ENCODE measurements at regions not wholly inside any gene's neighbourhood (a gene's known extent, or its start where the extent isn't known, plus 50 kb on each side); places are given as distances from the start of the nearest gene placed in this dataset.

- no peak for DNase-seq
- intact Hi-C loops (cut with DNase I): no loop called here
- ATAC-seq (ENCODE audit: poor library complexity): no peak
These were observed 247.6 kb upstream of the SOX2 start for GRCh38 chr3:181464033-181464694.

GRCh38 chr3:181461381-181461780, 250.3 kb upstream of the SOX2 start:
- intact Hi-C loops (cut with DNase I): no loop called here
- DNase-seq (no peak), ATAC-seq (ENCODE audit: poor library complexity) (no peak)

GRCh38 chr3:181459516-181459915, 252.2 kb upstream of the SOX2 start:
- DNase-seq: no peak
- intact Hi-C loops (cut with DNase I): no loop called here
- ATAC-seq (ENCODE audit: poor library complexity): no peak

GRCh38 chr3:181458857-181459256, 252.9 kb upstream of the SOX2 start:
- intact Hi-C loops (cut with DNase I): no loop called here
- no peak for DNase-seq
- ATAC-seq (ENCODE audit: poor library complexity): no peak

- intact Hi-C loops (cut with DNase I): no loop called here
- no peak for ATAC-seq (ENCODE audit: poor library complexity)
- no peak for DNase-seq
These were observed 254.0 kb upstream of the SOX2 start for GRCh38 chr3:181457756-181458155.

GRCh38 chr3:181457190-181457589, 254.5 kb upstream of the SOX2 start:
- DNase-seq: no peak
- intact Hi-C loops (cut with DNase I): no loop called here
- ATAC-seq (ENCODE audit: poor library complexity): no peak

- ATAC-seq (ENCODE audit: poor library complexity): no peak
- intact Hi-C loops (cut with DNase I): no loop called here
These were observed 256.4 kb upstream of the SOX2 start for GRCh38 chr3:181455276-181455675.

GRCh38 chr3:181454451-181455027, 257.2 kb upstream of the SOX2 start:
- DNase-seq (no peak), ATAC-seq (ENCODE audit: poor library complexity) (no peak)
- intact Hi-C loops (cut with DNase I): no loop called here

More at GRCh38 chr3:181455276-181455675, 256.4 kb upstream of the SOX2 start:
- DNase-seq: no peak

GRCh38 chr3:181446741-181447140, 265.0 kb upstream of the SOX2 start:
- intact Hi-C loops (cut with DNase I): no loop called here
- ATAC-seq (ENCODE audit: poor library complexity): no peak
- DNase-seq: no peak

- intact Hi-C loops (cut with DNase I): no loop called here
- DNase-seq: no peak
- no peak for ATAC-seq (ENCODE audit: poor library complexity)
These were observed 269.7 kb upstream of the SOX2 start for GRCh38 chr3:181442066-181442465.

- ATAC-seq (ENCODE audit: poor library complexity): no peak
- no peak for DNase-seq
- intact Hi-C loops (cut with DNase I): no loop called here
These were observed 278.7 kb upstream of the SOX2 start for GRCh38 chr3:181432992-181433391.

GRCh38 chr3:181431748-181432147, 280.0 kb upstream of the SOX2 start:
- intact Hi-C loops (cut with DNase I): no loop called here
- DNase-seq (no peak), ATAC-seq (ENCODE audit: poor library complexity) (no peak)

GRCh38 chr3:181425074-181425473, 286.7 kb upstream of the SOX2 start:
- ATAC-seq (ENCODE audit: poor library complexity): no peak
- no peak for DNase-seq
- intact Hi-C loops (cut with DNase I): no loop called here

- intact Hi-C loops (cut with DNase I): no loop called here
- DNase-seq: no peak
- no peak for ATAC-seq (ENCODE audit: poor library complexity)
These were observed 293.5 kb upstream of the SOX2 start for GRCh38 chr3:181418233-181418632.

- no peak for DNase-seq
- no peak for ATAC-seq (ENCODE audit: poor library complexity)
- intact Hi-C loops (cut with DNase I): no loop called here
These were observed 294.0 kb upstream of the SOX2 start for GRCh38 chr3:181417748-181418147.

- DNase-seq (no peak), ATAC-seq (ENCODE audit: poor library complexity) (no peak)
- intact Hi-C loops (cut with DNase I): no loop called here
These were observed 300.9 kb upstream of the SOX2 start for GRCh38 chr3:181410870-181411269.

- intact Hi-C loops (cut with DNase I): no loop called here
- ATAC-seq (ENCODE audit: poor library complexity): no peak
- no peak for DNase-seq
These were observed 307.7 kb upstream of the SOX2 start for GRCh38 chr3:181403876-181404660.

- intact Hi-C loops (cut with DNase I): no loop called here
- no peak for DNase-seq
- ATAC-seq (ENCODE audit: poor library complexity): no peak
These were observed 309.4 kb upstream of the SOX2 start for GRCh38 chr3:181402347-181402746.

- ATAC-seq (ENCODE audit: poor library complexity) (no peak), DNase-seq (no peak)
- intact Hi-C loops (cut with DNase I): no loop called here
These were observed 326.8 kb upstream of the SOX2 start for GRCh38 chr3:181384970-181385369.

- intact Hi-C loops (cut with DNase I): no loop called here
- ATAC-seq (ENCODE audit: poor library complexity) (no peak), DNase-seq (no peak)
These were observed 328.0 kb upstream of the SOX2 start for GRCh38 chr3:181383760-181384159.
